SK-N-SH treated with all-trans-retinoic acid at 6 μM for 48 hours (cell line): ENCODE measurements at regions not wholly inside any gene's neighbourhood (a gene's known extent, or its start where the extent isn't known, plus 50 kb on each side); places are given as distances from the start of the nearest gene placed in this dataset.

Experiments used
- ATAC-seq: fragments of 200-7000 bp; cut with Tn5 transposase; 3 replicates; pipeline ENCODE4 v1.9.1; 2020; ENCODE audit warnings: mild to moderate bottlenecking, moderate library complexity
- ARNTL ChIP-seq: fragments of 450-650 bp; formaldehyde crosslinking; IDR thresholded peaks from 2 replicates; pipeline ENCODE4 v1.5.0; 2020; ENCODE audit warnings: low read depth, mild to moderate bottlenecking, moderate library complexity, borderline replicate concordance
- BACH2 ChIP-seq: fragments of 250-450 bp; sonication (Bioruptor Pico); IDR thresholded peaks from 2 replicates; pipeline ENCODE4 v1.9.0; 2021; ENCODE audit warnings: mild to moderate bottlenecking, borderline replicate concordance
- CSDC2 ChIP-seq: fragments of 250-450 bp; sonication (Bioruptor Pico); IDR thresholded peaks from 2 replicates; pipeline ENCODE4 v1.5.0; 2020; ENCODE audit warnings: mild to moderate bottlenecking, moderate library complexity
- GLIS3 ChIP-seq: fragments of 250-450 bp; sonication (Bioruptor Pico); IDR thresholded peaks from 2 replicates; pipeline ENCODE4 v1.5.0; 2020; ENCODE audit warnings: mild to moderate bottlenecking, moderate library complexity
- ISL1 ChIP-seq: fragments of 250-450 bp; sonication (Bioruptor Pico); IDR thresholded peaks from 2 replicates; pipeline ENCODE4 v2.1.2; 2022; ENCODE audit warnings: mild to moderate bottlenecking, moderate library complexity
- OSR1 ChIP-seq: fragments of 250-450 bp; sonication (Bioruptor Pico); IDR thresholded peaks from 2 replicates; pipeline ENCODE4 v1.8.0; 2022; ENCODE audit warnings: moderate library complexity, mild to moderate bottlenecking, inconsistent platforms
- PPARA ChIP-seq: fragments of 250-450 bp; sonication (Bioruptor Pico); IDR thresholded peaks from 2 replicates; pipeline ENCODE4 v1.5.0; 2020; ENCODE audit warnings: mild to moderate bottlenecking, borderline replicate concordance
- RARB ChIP-seq: fragments of 250-450 bp; sonication (Bioruptor Pico); IDR thresholded peaks from 2 replicates; pipeline ENCODE4 v1.8.0; 2021; ENCODE audit warnings: mild to moderate bottlenecking, moderate library complexity
- SNAI2 ChIP-seq: fragments of 250-450 bp; sonication (Bioruptor Pico); IDR thresholded peaks from 2 replicates; pipeline ENCODE4 v1.5.0; 2020; ENCODE audit warnings: mild to moderate bottlenecking, moderate library complexity
- TCF4 ChIP-seq: fragments of 250-450 bp; sonication (Bioruptor Pico); IDR thresholded peaks from 2 replicates; pipeline ENCODE4 v1.8.0; 2021; ENCODE audit warnings: mild to moderate bottlenecking, moderate library complexity, borderline replicate concordance
- TOX ChIP-seq: fragments of 250-450 bp; sonication (Bioruptor Pico); IDR thresholded peaks from 2 replicates; pipeline ENCODE4 v1.8.0; 2021; ENCODE audit warnings: mild to moderate bottlenecking, moderate library complexity, borderline replicate concordance
- ZFP3 ChIP-seq: fragments of 250-450 bp; sonication (Bioruptor Pico); IDR thresholded peaks from 2 replicates; pipeline ENCODE4 v1.5.0; 2020; ENCODE audit warnings: mild to moderate bottlenecking, moderate library complexity
- ZFP30 ChIP-seq: fragments of 450-650 bp; formaldehyde crosslinking; IDR thresholded peaks from 2 replicates; pipeline ENCODE4 v1.5.0; 2022; ENCODE audit warnings: mild to moderate bottlenecking, moderate library complexity
- ZNF565 ChIP-seq: fragments of 450-650 bp; formaldehyde crosslinking; conservative IDR thresholded peaks from 2 replicates; pipeline ENCODE4 v1.5.0; 2020; ENCODE audit warnings: low read depth, mild to moderate bottlenecking, moderate library complexity
- ZNF70 ChIP-seq: fragments of 450-650 bp; formaldehyde crosslinking; IDR thresholded peaks from 2 replicates; pipeline ENCODE4 v1.5.0; 2020; ENCODE audit warnings: mild to moderate bottlenecking, moderate library complexity
- ZNF8 ChIP-seq: fragments of 450-650 bp; formaldehyde crosslinking; IDR thresholded peaks from 2 replicates; pipeline ENCODE4 v1.5.0; 2020; ENCODE audit warnings: mild to moderate bottlenecking, moderate library complexity
- TF ChIP-seq, protein P1 (sequence below): fragments of 250-450 bp; sonication (Bioruptor Pico); IDR thresholded peaks from 2 replicates; pipeline ENCODE4 v1.5.1; 2021; ENCODE audit warnings: mild to moderate bottlenecking, moderate library complexity
- TF ChIP-seq, protein P2 (sequence below): fragments of 250-450 bp; sonication (Bioruptor Pico); IDR thresholded peaks from 2 replicates; pipeline ENCODE4 v1.5.1; 2020; ENCODE audit warnings: low read depth, mild to moderate bottlenecking, moderate library complexity
- TF ChIP-seq, protein P3 (sequence below): fragments of 250-450 bp; sonication (Bioruptor Pico); IDR thresholded peaks from 2 replicates; pipeline ENCODE4 v1.8.0; 2020; ENCODE audit warnings: mild to moderate bottlenecking, moderate library complexity, borderline replicate concordance
- TF ChIP-seq, protein P4 (sequence below): fragments of 250-450 bp; sonication (Bioruptor Pico); IDR thresholded peaks from 2 replicates; pipeline ENCODE4 v1.8.0; 2021; ENCODE audit warnings: low read depth, mild to moderate bottlenecking, moderate library complexity, borderline replicate concordance

DNA sequence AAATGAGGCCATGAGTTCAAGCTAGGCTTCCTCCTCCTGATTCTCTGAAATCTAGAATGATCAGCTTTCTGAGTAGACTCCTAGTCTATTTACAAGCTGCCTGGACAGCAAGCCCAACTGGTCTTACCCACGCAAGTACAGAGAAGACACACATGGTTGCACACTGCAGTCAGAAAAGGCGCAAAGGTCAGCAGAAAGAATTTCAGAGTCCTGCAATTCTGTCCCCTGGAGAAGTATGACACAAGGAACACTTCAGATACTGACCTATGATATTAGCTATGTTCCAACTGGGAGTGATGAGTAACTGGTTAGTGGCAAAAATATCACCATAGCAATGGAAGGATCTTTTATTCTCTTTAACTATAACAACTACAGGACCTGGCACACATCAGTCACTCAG lies 336.1 kb upstream of the PKDCC start:
- TF ChIP-seq, protein P1, sequence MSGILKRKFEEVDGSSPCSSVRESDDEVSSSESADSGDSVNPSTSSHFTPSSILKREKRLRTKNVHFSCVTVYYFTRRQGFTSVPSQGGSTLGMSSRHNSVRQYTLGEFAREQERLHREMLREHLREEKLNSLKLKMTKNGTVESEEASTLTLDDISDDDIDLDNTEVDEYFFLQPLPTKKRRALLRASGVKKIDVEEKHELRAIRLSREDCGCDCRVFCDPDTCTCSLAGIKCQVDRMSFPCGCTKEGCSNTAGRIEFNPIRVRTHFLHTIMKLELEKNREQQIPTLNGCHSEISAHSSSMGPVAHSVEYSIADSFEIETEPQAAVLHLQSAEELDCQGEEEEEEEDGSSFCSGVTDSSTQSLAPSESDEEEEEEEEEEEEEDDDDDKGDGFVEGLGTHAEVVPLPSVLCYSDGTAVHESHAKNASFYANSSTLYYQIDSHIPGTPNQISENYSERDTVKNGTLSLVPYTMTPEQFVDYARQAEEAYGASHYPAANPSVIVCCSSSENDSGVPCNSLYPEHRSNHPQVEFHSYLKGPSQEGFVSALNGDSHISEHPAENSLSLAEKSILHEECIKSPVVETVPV (CRISPR knock-in tag), result no peak
- no peak for TF ChIP-seq CSDC2 (CRISPR knock-in tag)
- ATAC-seq, result no peak

DNA sequence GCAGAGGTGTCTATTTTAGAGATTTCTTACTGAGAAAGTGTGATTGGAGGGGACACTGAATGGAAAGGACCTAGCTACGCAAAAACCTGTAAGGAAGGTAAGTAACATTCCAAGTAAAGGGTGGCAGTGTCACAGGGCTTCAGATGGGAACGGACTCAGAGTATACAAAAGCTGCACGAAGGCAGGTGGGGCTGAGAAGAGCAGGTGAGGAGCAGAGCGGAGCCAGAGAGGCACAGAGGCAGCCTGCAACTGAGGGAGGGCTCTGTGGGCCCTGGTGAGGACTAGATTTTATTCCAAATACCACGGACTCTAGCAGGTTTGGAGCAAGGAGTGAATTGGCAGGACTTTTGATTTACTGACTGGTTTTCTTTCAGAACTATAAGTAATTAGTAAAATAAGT lies 331.3 kb upstream of the PKDCC start:
- ATAC-seq, result no peak
- no peak for TF ChIP-seq ZNF70 (CRISPR knock-in tag)
- TF ChIP-seq RARB (CRISPR knock-in tag), result no peak
- no peak for TF ChIP-seq ZFP30 (CRISPR knock-in tag)
- TF ChIP-seq, protein P1 (CRISPR knock-in tag), result no peak
- TF ChIP-seq TOX (CRISPR knock-in tag), result no peak
- TF ChIP-seq ZNF8 (CRISPR knock-in tag), result no peak
- no peak for TF ChIP-seq PPARA
- no peak for TF ChIP-seq TCF4 (CRISPR knock-in tag)
- TF ChIP-seq, protein P2, sequence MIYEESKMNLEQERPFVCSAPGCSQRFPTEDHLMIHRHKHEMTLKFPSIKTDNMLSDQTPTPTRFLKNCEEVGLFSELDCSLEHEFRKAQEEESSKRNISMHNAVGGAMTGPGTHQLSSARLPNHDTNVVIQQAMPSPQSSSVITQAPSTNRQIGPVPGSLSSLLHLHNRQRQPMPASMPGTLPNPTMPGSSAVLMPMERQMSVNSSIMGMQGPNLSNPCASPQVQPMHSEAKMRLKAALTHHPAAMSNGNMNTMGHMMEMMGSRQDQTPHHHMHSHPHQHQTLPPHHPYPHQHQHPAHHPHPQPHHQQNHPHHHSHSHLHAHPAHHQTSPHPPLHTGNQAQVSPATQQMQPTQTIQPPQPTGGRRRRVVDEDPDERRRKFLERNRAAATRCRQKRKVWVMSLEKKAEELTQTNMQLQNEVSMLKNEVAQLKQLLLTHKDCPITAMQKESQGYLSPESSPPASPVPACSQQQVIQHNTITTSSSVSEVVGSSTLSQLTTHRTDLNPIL (CRISPR knock-in tag), result no peak
- TF ChIP-seq GLIS3 (CRISPR knock-in tag), result no peak
- no peak for TF ChIP-seq ZFP3 (CRISPR knock-in tag)
- TF ChIP-seq ZNF565, result no peak
- TF ChIP-seq OSR1 (CRISPR knock-in tag), result no peak
- TF ChIP-seq, protein P3, sequence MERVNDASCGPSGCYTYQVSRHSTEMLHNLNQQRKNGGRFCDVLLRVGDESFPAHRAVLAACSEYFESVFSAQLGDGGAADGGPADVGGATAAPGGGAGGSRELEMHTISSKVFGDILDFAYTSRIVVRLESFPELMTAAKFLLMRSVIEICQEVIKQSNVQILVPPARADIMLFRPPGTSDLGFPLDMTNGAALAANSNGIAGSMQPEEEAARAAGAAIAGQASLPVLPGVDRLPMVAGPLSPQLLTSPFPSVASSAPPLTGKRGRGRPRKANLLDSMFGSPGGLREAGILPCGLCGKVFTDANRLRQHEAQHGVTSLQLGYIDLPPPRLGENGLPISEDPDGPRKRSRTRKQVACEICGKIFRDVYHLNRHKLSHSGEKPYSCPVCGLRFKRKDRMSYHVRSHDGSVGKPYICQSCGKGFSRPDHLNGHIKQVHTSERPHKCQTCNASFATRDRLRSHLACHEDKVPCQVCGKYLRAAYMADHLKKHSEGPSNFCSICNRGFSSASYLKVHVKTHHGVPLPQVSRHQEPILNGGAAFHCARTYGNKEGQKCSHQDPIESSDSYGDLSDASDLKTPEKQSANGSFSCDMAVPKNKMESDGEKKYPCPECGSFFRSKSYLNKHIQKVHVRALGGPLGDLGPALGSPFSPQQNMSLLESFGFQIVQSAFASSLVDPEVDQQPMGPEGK (CRISPR knock-in tag), result no peak
- TF ChIP-seq CSDC2 (CRISPR knock-in tag), result no peak
- TF ChIP-seq SNAI2 (CRISPR knock-in tag), result no peak
- no peak for TF ChIP-seq ARNTL
- TF ChIP-seq BACH2 (CRISPR knock-in tag), result no peak

DNA sequence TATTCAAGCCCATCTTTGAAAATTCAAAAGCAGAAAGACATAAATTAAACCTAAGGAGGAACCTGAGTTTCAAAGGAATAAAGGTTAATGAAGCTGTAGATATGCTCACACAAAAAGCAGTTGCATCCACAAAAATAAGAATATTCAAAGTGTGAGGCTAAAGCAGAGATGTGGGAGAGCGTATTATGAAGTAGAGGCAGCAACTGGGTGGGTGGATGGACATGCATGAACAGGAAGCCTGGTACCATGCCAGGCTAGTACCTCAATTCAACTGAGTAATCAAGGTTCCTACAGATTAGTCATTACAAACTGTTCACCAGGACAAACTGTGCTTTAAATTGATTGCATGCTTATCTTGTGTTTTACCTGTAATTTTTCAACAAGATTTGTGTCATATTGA lies 330.0 kb upstream of the PKDCC start:
- TF ChIP-seq ZNF70 (CRISPR knock-in tag), result no peak
- no peak for TF ChIP-seq TOX (CRISPR knock-in tag)
- TF ChIP-seq CSDC2 (CRISPR knock-in tag), result no peak
- TF ChIP-seq GLIS3 (CRISPR knock-in tag), result no peak
- no peak for TF ChIP-seq RARB (CRISPR knock-in tag)
- TF ChIP-seq OSR1 (CRISPR knock-in tag), result no peak
- TF ChIP-seq ISL1 (CRISPR knock-in tag), result no peak
- TF ChIP-seq ZFP3 (CRISPR knock-in tag), result no peak
- TF ChIP-seq, protein P2 (CRISPR knock-in tag), result no peak
- no peak for TF ChIP-seq ZNF8 (CRISPR knock-in tag)
- TF ChIP-seq, all 23 proteins: peak for 0
- ATAC-seq, result no peak

DNA sequence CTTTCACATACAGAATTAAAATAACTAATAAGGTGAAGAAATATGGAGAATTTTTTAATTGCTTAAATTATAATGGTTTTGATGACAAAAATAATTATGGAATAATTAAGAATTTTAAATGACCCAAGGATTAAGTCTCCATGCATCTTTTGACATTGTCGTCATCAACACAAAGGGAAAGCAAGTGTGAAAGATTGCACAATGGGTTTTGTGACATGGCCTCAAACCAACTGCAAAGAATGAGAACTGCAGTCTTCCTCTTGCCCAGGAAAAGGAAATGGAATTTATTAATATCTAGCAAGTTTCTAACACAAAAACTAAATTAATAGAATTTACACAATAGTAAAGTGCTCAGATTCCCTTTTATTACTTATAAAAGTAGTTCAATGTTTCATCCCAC lies 329.1 kb upstream of the PKDCC start:
- no peak for ATAC-seq
- TF ChIP-seq ZFP30 (CRISPR knock-in tag) (no peak), CSDC2 (CRISPR knock-in tag) (no peak), GLIS3 (CRISPR knock-in tag) (no peak), OSR1 (CRISPR knock-in tag) (no peak), ZNF70 (CRISPR knock-in tag) (no peak), BACH2 (CRISPR knock-in tag) (no peak), TCF4 (CRISPR knock-in tag) (no peak), ZNF8 (CRISPR knock-in tag) (no peak), TOX (CRISPR knock-in tag) (no peak), RARB (CRISPR knock-in tag) (no peak), ZFP3 (CRISPR knock-in tag) (no peak)
- TF ChIP-seq, protein P4, sequence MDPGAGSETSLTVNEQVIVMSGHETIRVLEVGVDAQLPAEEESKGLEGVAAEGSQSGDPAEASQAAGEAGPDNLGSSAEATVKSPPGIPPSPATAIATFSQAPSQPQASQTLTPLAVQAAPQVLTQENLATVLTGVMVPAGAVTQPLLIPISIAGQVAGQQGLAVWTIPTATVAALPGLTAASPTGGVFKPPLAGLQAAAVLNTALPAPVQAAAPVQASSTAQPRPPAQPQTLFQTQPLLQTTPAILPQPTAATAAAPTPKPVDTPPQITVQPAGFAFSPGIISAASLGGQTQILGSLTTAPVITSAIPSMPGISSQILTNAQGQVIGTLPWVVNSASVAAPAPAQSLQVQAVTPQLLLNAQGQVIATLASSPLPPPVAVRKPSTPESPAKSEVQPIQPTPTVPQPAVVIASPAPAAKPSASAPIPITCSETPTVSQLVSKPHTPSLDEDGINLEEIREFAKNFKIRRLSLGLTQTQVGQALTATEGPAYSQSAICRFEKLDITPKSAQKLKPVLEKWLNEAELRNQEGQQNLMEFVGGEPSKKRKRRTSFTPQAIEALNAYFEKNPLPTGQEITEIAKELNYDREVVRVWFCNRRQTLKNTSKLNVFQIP (CRISPR knock-in tag), result no peak
- TF ChIP-seq, protein P3 (CRISPR knock-in tag), result no peak
